Nephron progenitor cell (in vitro differentiated cells): ENCODE measurements at regions not wholly inside any gene's neighbourhood (a gene's known extent, or its start where the extent isn't known, plus 50 kb on each side); places are given as distances from the start of the nearest gene placed in this dataset.

Experiments used
- DNase-seq: peaks from one replicate; pipeline ENCODE4 v3.0.0; 2021
- H3K27ac Mint-ChIP-seq: 2 replicates; pipeline ENCODE4 v1.8.0; 2021; ENCODE audit warnings: mild to moderate bottlenecking, moderate library complexity, mixed read lengths
- H3K27me3 Mint-ChIP-seq: 2 replicates; pipeline ENCODE4 v1.8.0; 2021; ENCODE audit warnings: mild to moderate bottlenecking, low read depth, mixed read lengths; ENCODE audit not compliant: poor library complexity
- H3K36me3 Mint-ChIP-seq: 2 replicates; pipeline ENCODE4 v1.8.0; 2021; ENCODE audit warnings: low read depth, mixed read lengths
- H3K4me1 Mint-ChIP-seq: 2 replicates; pipeline ENCODE4 v1.8.0; 2021; ENCODE audit warnings: mixed read lengths
- H3K4me3 Mint-ChIP-seq: 2 replicates; pipeline ENCODE4 v1.8.0; 2021; ENCODE audit warnings: mild to moderate bottlenecking, moderate library complexity, mixed read lengths
- H3K9me3 Mint-ChIP-seq: 2 replicates; pipeline ENCODE4 v1.8.0; 2021; ENCODE audit warnings: mild to moderate bottlenecking, moderate library complexity, mixed read lengths
- CTCF ChIP-seq: fragments of 200-600 bp; sonication (generic); IDR thresholded peaks from 2 replicates; pipeline ENCODE4 v1.5.0; 2021; ENCODE audit warnings: antibody characterized with exemption

GRCh38 chr10:126843299-126843934, 61.8 kb upstream of the DOCK1 start:
- Mint-ChIP-seq H3K9me3 (no peaks in the 10 kb centered on the region), H3K36me3 (no peaks in the 10 kb centered on the region), H3K27ac (no peak overlapping the region), H3K27me3 (peaks cover 7% of the 10 kb centered on the region), H3K4me3 (no peak overlapping the region), H3K4me1 (no peaks in the 10 kb centered on the region)
- no peak for DNase-seq
- TF ChIP-seq CTCF = no peak

GRCh38 chr10:126844406-126844805, 60.8 kb upstream of the DOCK1 start:
- H3K27me3 Mint-ChIP-seq = peaks cover 11% of the 10 kb centered on the region
- H3K36me3 Mint-ChIP-seq = no peaks in the 10 kb centered on the region
- no peaks in the 10 kb centered on the region for H3K4me1 Mint-ChIP-seq
- H3K27ac Mint-ChIP-seq = no peak overlapping the region
- no peak for DNase-seq
- TF ChIP-seq CTCF = no peak
- no peaks in the 10 kb centered on the region for H3K9me3 Mint-ChIP-seq
- no peak overlapping the region for H3K4me3 Mint-ChIP-seq

- Mint-ChIP-seq H3K27me3 (peaks cover 13% of the 10 kb centered on the region), H3K4me3 (no peak overlapping the region), H3K9me3 (no peaks in the 10 kb centered on the region), H3K27ac (no peak overlapping the region), H3K36me3 (no peaks in the 10 kb centered on the region), H3K4me1 (no peaks in the 10 kb centered on the region)
- DNase-seq = no peak
- TF ChIP-seq CTCF = no peak
These were observed 58.8 kb upstream of the DOCK1 start for GRCh38 chr10:126846469-126846868.

GRCh38 chr10:126846959-126847358, 58.3 kb upstream of the DOCK1 start:
- DNase-seq = no peak
- H3K4me3 Mint-ChIP-seq = no peak overlapping the region
- H3K9me3 Mint-ChIP-seq = no peaks in the 10 kb centered on the region
- H3K36me3 Mint-ChIP-seq = no peaks in the 10 kb centered on the region
- no peak overlapping the region for H3K27ac Mint-ChIP-seq
- TF ChIP-seq CTCF = no peak
- H3K27me3 Mint-ChIP-seq = peaks cover 13% of the 10 kb centered on the region
- H3K4me1 Mint-ChIP-seq = no peaks in the 10 kb centered on the region

- no peak for TF ChIP-seq CTCF
- no peak for DNase-seq
- Mint-ChIP-seq H3K36me3 (no peaks in the 10 kb centered on the region), H3K27me3 (peaks cover 13% of the 10 kb centered on the region), H3K4me3 (no peak overlapping the region), H3K9me3 (no peaks in the 10 kb centered on the region), H3K27ac (no peak overlapping the region), H3K4me1 (no peaks in the 10 kb centered on the region)
These were observed 57.6 kb upstream of the DOCK1 start for GRCh38 chr10:126847666-126848065.

GRCh38 chr10:126849646-126850045, 55.6 kb upstream of the DOCK1 start:
- Mint-ChIP-seq H3K4me1 (no peaks in the 10 kb centered on the region), H3K4me3 (no peak overlapping the region), H3K27me3 (peaks cover 17% of the 10 kb centered on the region), H3K36me3 (no peaks in the 10 kb centered on the region), H3K27ac (no peak overlapping the region), H3K9me3 (no peaks in the 10 kb centered on the region)
- no peak for DNase-seq
- no peak for TF ChIP-seq CTCF
